Head of caudate nucleus (tissue), 42 donors: ENCODE measurements at regions not wholly inside any gene's neighbourhood (a gene's known extent, or its start where the extent isn't known, plus 50 kb on each side); places are given as distances from the start of the nearest gene placed in this dataset.
"Not testable (repeated sequence)": the region's sequence is repeated elsewhere in the genome, so short reads cannot be mapped to it uniquely, and the experiment has no call there.

Source experiments
- DNase-seq, 42 donors: peaks; one replicate each; pipeline versions ENCODE4 v3.0.0 to v3.0.0-alpha.2; 2020 to 2021; ENCODE audit warnings: mixed read lengths in 7 of 42
- intact Hi-C: fragments of 100-400 bp; cut with DNase I; formaldehyde crosslinking; loops from one replicate; pipeline ENCODE4 v1.15.0; 2022

- intact Hi-C loops: no loop called here
- no peak for DNase-seq
These were observed 97.8 kb upstream of the SLC30A5 start for GRCh38 chr5:68995845-68996545.

GRCh38 chr5:68999181-68999580, 94.6 kb upstream of the SLC30A5 start:
- intact Hi-C loops: no loop called here
- no peak for DNase-seq

GRCh38 chr5:69000216-69000919, 93.4 kb upstream of the SLC30A5 start:
- intact Hi-C loops: no loop called here
- no peak for DNase-seq

GRCh38 chr5:69000949-69001348, 92.9 kb upstream of the SLC30A5 start:
- DNase-seq: no peak
- intact Hi-C loops: no loop called here

- DNase-seq: no peak
- intact Hi-C loops: no loop called here
These were observed 92.2 kb upstream of the SLC30A5 start for GRCh38 chr5:69001627-69002026.

GRCh38 chr5:69004127-69004526, 89.7 kb upstream of the SLC30A5 start:
- intact Hi-C loops: no loop called here
- DNase-seq: no peak

GRCh38 chr5:69004676-69005075, 89.1 kb upstream of the SLC30A5 start:
- intact Hi-C loops: no loop called here

GRCh38 chr5:69006030-69006429, 87.8 kb upstream of the SLC30A5 start:
- peak; percentile 47 to 93 (median 76) for DNase-seq
- intact Hi-C loops: no loop called here

More at GRCh38 chr5:69004676-69005075, 89.1 kb upstream of the SLC30A5 start:
- DNase-seq: no peak

- intact Hi-C loops: no loop called here
- DNase-seq: peak in 11 of 42 donors; percentile 5 to 68 (median 36)
These were observed 86.7 kb upstream of the SLC30A5 start for GRCh38 chr5:69007163-69007562.

GRCh38 chr5:69007726-69008368, 86.0 kb upstream of the SLC30A5 start:
- intact Hi-C loops: no loop called here
- DNase-seq: peak; percentile 48 to 88 (median 72)

GRCh38 chr5:69010476-69010875, 83.3 kb upstream of the SLC30A5 start:
- intact Hi-C loops: no loop called here
- DNase-seq: no peak

GRCh38 chr5:69011910-69012309, 81.9 kb upstream of the SLC30A5 start:
- DNase-seq: no peak
- intact Hi-C loops: no loop called here

- intact Hi-C loops: no loop called here
These were observed 80.3 kb upstream of the SLC30A5 start for GRCh38 chr5:69013481-69013880.

GRCh38 chr5:69014007-69014406, 79.8 kb upstream of the SLC30A5 start:
- intact Hi-C loops: not testable (repeated sequence)

More at GRCh38 chr5:69013481-69013880, 80.3 kb upstream of the SLC30A5 start:
- no peak for DNase-seq

GRCh38 chr5:69019668-69020375, 74.0 kb upstream of the SLC30A5 start:
- no peak for DNase-seq

More at GRCh38 chr5:69014007-69014406, 79.8 kb upstream of the SLC30A5 start:
- DNase-seq: not testable (repeated sequence)

GRCh38 chr5:69024241-69024651, 69.6 kb upstream of the SLC30A5 start:
- intact Hi-C loops: no loop called here
- DNase-seq: peak in 14 of 42 donors; percentile 5 to 70 (median 36)

More at GRCh38 chr5:69019668-69020375, 74.0 kb upstream of the SLC30A5 start:
- intact Hi-C loops: no loop called here

GRCh38 chr5:69029292-69029691, 64.5 kb upstream of the SLC30A5 start:
- DNase-seq: no peak
- intact Hi-C loops: no loop called here

- no peak for DNase-seq
- intact Hi-C loops: no loop called here
These were observed 63.3 kb upstream of the SLC30A5 start for GRCh38 chr5:69030358-69031062.

- DNase-seq: no peak
- intact Hi-C loops: no loop called here
These were observed 61.8 kb upstream of the SLC30A5 start for GRCh38 chr5:69032009-69032408.
